Mucosa of rectum (tissue), 2 donors: ENCODE measurements at regions not wholly inside any gene's neighbourhood (a gene's known extent, or its start where the extent isn't known, plus 50 kb on each side); places are given as distances from the start of the nearest gene placed in this dataset.

ENCODE experiments used
- H3K27ac ChIP-seq, 2 donors: one replicate each; pipeline ENCODE4 v1.7.0; 2013; ENCODE audit warnings: inconsistent platforms in 2 of 2, low read depth in 2 of 2, low read length in 2 of 2
- H3K27me3 ChIP-seq, 2 donors: one replicate each; pipeline ENCODE4 v1.7.0; 2013; ENCODE audit warnings: low read length in 2 of 2; ENCODE audit not compliant: control insufficient read depth in 2 of 2, insufficient read depth in 2 of 2
- H3K36me3 ChIP-seq, 2 donors: one replicate each; pipeline ENCODE4 v1.7.0; 2013; ENCODE audit warnings: low read length in 2 of 2; ENCODE audit not compliant: control insufficient read depth in 2 of 2, insufficient read depth in 2 of 2
- H3K4me1 ChIP-seq, 2 donors: one replicate each; pipeline ENCODE4 v1.7.0; 2013; ENCODE audit warnings: low read length in 2 of 2, mild to moderate bottlenecking in 1 of 2; ENCODE audit not compliant: control insufficient read depth in 2 of 2, insufficient read depth in 2 of 2
- H3K4me3 ChIP-seq, 2 donors: one replicate each; pipeline ENCODE4 v1.7.0; 2013; ENCODE audit warnings: low read length in 2 of 2
- H3K9ac ChIP-seq, 2 donors: one replicate each; pipeline ENCODE4 v1.7.0; 2013; ENCODE audit warnings: low read length in 2 of 2, low read depth in 1 of 2, mild to moderate bottlenecking in 1 of 2
- H3K9me3 ChIP-seq, 2 donors: one replicate each; pipeline ENCODE4 v1.7.0; 2013; ENCODE audit warnings: low read length in 2 of 2; ENCODE audit not compliant: control insufficient read depth in 2 of 2
- donor health status: healthy.
- donor health status: Normal muscosa, but diverticular disease.

DNA sequence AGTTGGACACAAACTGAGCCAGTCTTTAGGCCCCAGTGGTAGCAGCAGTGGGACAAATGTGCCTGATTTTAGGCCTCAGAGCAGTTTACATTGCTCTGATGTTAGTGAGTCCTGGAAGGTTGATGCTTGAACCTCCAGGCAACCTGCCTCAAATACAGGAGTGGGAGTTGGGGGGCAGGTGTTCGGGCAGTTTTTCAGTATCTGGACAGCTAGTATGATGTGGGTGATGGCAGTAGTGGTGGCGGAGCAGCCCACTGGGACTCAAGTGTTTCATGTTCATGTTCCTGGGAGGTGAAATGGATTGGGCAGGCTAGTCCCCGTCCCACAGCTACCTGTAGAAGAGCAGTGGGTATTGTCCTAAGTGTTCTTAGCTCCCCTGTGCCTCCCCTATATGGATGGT is 857.8 kb downstream of the JRKL start:
- Histone ChIP-seq H3K9ac (no peak overlapping the region), H3K36me3 (no peaks in the 10 kb centered on the region), H3K4me1 (no peaks in the 10 kb centered on the region), H3K9me3 (no peaks in the 10 kb centered on the region), H3K4me3 (no peak overlapping the region), H3K27ac (no peak overlapping the region), H3K27me3 (no peaks in the 10 kb centered on the region)

DNA sequence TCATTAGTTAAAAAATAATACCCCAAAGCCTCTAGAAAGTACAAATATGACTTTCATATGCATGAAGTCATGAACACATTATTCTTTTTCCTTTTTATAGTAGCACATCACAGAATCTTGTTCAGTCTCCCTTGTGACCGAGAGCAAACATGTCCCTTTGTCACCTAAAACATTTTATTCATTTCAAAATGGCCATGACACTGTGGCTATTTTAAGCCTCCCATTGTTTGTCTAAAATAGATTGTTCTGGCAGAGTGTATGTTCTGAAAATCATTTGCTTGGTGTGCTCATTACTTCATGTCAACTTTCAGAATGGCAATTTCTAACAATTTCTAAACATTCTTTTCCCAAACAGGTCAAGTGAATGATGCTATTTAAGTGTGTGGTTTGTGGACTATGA is 865.0 kb downstream of the JRKL start:
- Histone ChIP-seq H3K36me3 (no peaks in the 10 kb centered on the region), H3K4me1 (no peaks in the 10 kb centered on the region), H3K4me3 (no peak overlapping the region), H3K9me3 (peaks cover 0 to 1% of the 10 kb centered on the region in 2 donors), H3K9ac (no peak overlapping the region), H3K27me3 (no peaks in the 10 kb centered on the region), H3K27ac (no peak overlapping the region)

- no peak overlapping the region for H3K27ac ChIP-seq
- no peaks in the 10 kb centered on the region for H3K4me1 ChIP-seq
- H3K27me3 ChIP-seq, result no peaks in the 10 kb centered on the region
- no peaks in the 10 kb centered on the region for H3K36me3 ChIP-seq
- peaks cover 0 to 4% of the 10 kb centered on the region in 2 donors for H3K9me3 ChIP-seq
- no peak overlapping the region for H3K9ac ChIP-seq
- H3K4me3 ChIP-seq, result no peak overlapping the region
Observed at GRCh38 chr11:97259434-97259833, 869.6 kb downstream of the JRKL start.

- H3K27me3 ChIP-seq, result no peaks in the 10 kb centered on the region
Observed at GRCh38 chr11:97259884-97260283, 870.1 kb downstream of the JRKL start.

DNA sequence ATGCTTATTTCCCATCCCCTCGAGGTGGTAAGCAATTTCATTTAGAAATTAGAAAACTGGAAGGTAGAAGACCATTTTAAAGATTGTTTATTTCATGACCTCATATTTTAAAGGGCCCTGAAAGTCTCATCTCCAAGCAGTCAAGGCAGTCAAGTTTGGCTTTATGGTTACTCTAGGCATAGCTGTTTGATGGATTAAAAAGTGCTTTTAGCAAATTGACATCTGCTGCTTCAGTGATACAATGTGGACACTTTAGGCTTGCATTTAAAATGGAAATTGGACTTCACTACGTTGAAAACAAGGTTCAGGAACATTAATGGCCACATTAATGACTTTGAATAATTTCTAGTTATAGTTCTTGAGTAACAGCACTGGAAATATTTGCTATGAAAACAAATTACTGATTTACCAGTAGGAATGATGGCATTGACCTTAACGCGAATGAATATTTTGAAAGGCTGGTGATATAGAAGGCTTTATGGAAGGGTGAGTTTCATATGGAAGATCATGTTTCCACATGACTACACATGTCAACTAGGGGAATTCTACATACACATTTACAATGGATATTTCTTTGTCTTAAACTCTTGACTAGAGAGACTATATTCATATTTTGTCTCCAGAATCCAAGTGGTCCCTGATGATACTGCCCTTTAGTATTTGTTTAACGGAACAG is 873.5 kb downstream of the JRKL start:
- Histone ChIP-seq H3K9me3 (peaks cover 0 to 4% of the 10 kb centered on the region in 2 donors), H3K36me3 (no peaks in the 10 kb centered on the region), H3K4me3 (no peak overlapping the region), H3K4me1 (no peaks in the 10 kb centered on the region), H3K27ac (no peak overlapping the region), H3K27me3 (no peaks in the 10 kb centered on the region), H3K9ac (no peak overlapping the region)

More at GRCh38 chr11:97259884-97260283, 870.1 kb downstream of the JRKL start:
- no peak overlapping the region for H3K27ac ChIP-seq
- no peak overlapping the region for H3K9ac ChIP-seq
- peaks cover 0 to 4% of the 10 kb centered on the region in 2 donors for H3K9me3 ChIP-seq
- no peaks in the 10 kb centered on the region for H3K36me3 ChIP-seq
- no peak overlapping the region for H3K4me3 ChIP-seq
- H3K4me1 ChIP-seq, result no peaks in the 10 kb centered on the region

GRCh38 chr11:97269527-97269926 is 879.7 kb downstream of the JRKL start:
- H3K27ac ChIP-seq, result no peak overlapping the region
- H3K4me3 ChIP-seq, result no peak overlapping the region
- H3K4me1 ChIP-seq, result no peaks in the 10 kb centered on the region
- no peaks in the 10 kb centered on the region for H3K27me3 ChIP-seq
- H3K9ac ChIP-seq, result no peak overlapping the region
- H3K36me3 ChIP-seq, result no peaks in the 10 kb centered on the region
- peaks cover 0 to 9% of the 10 kb centered on the region in 2 donors for H3K9me3 ChIP-seq

GRCh38 chr11:97279341-97279740 is 889.5 kb downstream of the JRKL start:
- Histone ChIP-seq H3K9ac (no peak overlapping the region), H3K27me3 (no peaks in the 10 kb centered on the region), H3K4me1 (no peaks in the 10 kb centered on the region), H3K9me3 (peaks cover 0 to 7% of the 10 kb centered on the region in 2 donors), H3K36me3 (no peaks in the 10 kb centered on the region), H3K4me3 (no peak overlapping the region), H3K27ac (no peak overlapping the region)

GRCh38 chr11:97280347-97280746 is 890.5 kb downstream of the JRKL start:
- Histone ChIP-seq H3K27me3 (no peaks in the 10 kb centered on the region), H3K4me1 (no peaks in the 10 kb centered on the region), H3K36me3 (no peaks in the 10 kb centered on the region), H3K27ac (no peak overlapping the region), H3K4me3 (no peak overlapping the region), H3K9ac (no peak overlapping the region), H3K9me3 (peaks cover 0 to 5% of the 10 kb centered on the region in 2 donors)

- no peaks in the 10 kb centered on the region for H3K4me1 ChIP-seq
- H3K27me3 ChIP-seq, result no peaks in the 10 kb centered on the region
- no peak overlapping the region for H3K4me3 ChIP-seq
- H3K9ac ChIP-seq, result no peak overlapping the region
- H3K27ac ChIP-seq, result no peak overlapping the region
- no peaks in the 10 kb centered on the region for H3K36me3 ChIP-seq
- H3K9me3 ChIP-seq, result no peaks in the 10 kb centered on the region
Observed at GRCh38 chr11:97289823-97290222, 900.0 kb downstream of the JRKL start.

DNA sequence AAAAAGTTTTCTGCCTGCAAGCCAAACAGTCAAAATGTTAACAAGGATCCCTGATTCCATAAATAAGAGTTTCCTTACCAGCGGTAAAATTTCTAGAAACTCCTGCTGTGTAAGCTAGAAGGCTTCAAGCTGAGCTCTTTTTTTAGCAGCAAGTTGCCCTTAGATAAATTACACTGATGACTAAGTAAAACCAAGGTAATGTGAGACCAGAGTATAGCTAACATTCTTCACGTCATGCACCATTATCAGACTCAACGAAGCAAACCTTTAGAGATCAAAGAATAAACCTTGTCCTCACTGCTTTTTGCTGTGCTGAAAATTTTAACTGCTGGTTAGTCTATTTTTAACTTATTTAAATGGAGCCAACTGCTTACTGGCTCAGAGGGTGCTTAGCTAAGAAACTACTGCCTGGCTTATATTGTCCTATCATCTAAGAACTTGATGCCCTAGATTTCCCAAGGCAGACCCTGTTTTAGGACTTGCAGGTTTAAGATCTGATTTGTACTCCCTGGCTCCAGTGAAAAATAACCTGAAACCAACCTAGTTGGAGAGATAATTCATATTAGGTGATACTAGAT is 900.7 kb downstream of the JRKL start:
- Histone ChIP-seq H3K9ac (no peak overlapping the region), H3K4me1 (no peaks in the 10 kb centered on the region), H3K27ac (no peak overlapping the region), H3K4me3 (no peak overlapping the region), H3K9me3 (no peaks in the 10 kb centered on the region), H3K36me3 (no peaks in the 10 kb centered on the region), H3K27me3 (no peaks in the 10 kb centered on the region)
